H1 (cell line): ENCODE measurements at regions not wholly inside any gene's neighbourhood (a gene's known extent, or its start where the extent isn't known, plus 50 kb on each side); places are given as distances from the start of the nearest gene placed in this dataset.

Source experiments
- ATF2 ChIP-seq: IDR thresholded peaks from 2 replicates; pipeline ENCODE4 v1.6.1; 2012; ENCODE audit warnings: low read length, inconsistent platforms
- CBX5 ChIP-seq: fragments of 300-800, 300-1000 bp; sonication (generic); IDR thresholded peaks from 2 replicates; pipeline ENCODE4 v1.7.1; 2016; ENCODE audit warnings: antibody characterized with exemption, low read length, low read depth
- CHD2 ChIP-seq: IDR thresholded peaks from 2 replicates; pipeline ENCODE4 v1.6.1; 2012; ENCODE audit warnings: low read length, improper control_type of control experiment
- JUND ChIP-seq: IDR thresholded peaks from 2 replicates; pipeline ENCODE4 v1.6.1; 2011; ENCODE audit warnings: mild to moderate bottlenecking, improper control_type of control experiment, low read length
- MAX ChIP-seq: IDR thresholded peaks from 2 replicates; pipeline ENCODE4 v1.6.1; 2012; ENCODE audit warnings: inconsistent platforms
- POLR2A ChIP-seq, 2 experiments: IDR thresholded peaks; 1 replicate in 1 of 2; 2 replicates in 1 of 2; pipeline ENCODE4 v1.6.1; 2011; ENCODE audit warnings: low read depth in 2 of 2, low read length in 2 of 2, mild to moderate bottlenecking in 2 of 2; ENCODE audit errors: control extremely low read depth in 1 of 2
- TF ChIP-seq, protein P1 (sequence below), 3 experiments: IDR thresholded peaks; 1 replicate in 2 of 3; 2 replicates in 1 of 3; pipeline versions ENCODE4 v1.5.1 to v1.6.1; 2011; ENCODE audit warnings: low read length in 3 of 3, mild to moderate bottlenecking in 3 of 3, inconsistent platforms in 2 of 3, low read depth in 1 of 3, moderate library complexity in 1 of 3; ENCODE audit not compliant: insufficient read depth in 1 of 3; ENCODE audit errors: control extremely low read depth in 1 of 3

DNA sequence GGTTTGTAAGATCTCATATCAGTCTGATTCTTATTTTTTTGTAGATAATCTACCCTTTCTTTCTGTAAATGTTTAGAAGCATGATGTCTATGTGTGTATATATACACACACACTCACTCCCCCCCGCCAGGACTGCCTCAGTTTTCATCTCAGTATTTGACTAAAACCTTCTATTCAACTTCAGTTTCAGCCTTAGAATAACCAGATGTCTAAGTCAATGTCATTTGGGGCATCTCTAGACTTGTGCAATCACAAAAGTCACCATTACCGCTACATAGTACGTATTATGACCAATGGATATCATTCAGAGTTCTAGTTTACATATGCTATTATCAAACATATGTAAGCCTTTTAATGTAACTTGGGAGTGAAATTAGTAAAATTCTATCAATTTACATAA is 53.3 kb upstream of the BOLA1 start:
- TF ChIP-seq CHD2 = no peak
- TF ChIP-seq JUND = no peak
- no peak for TF ChIP-seq CBX5
- TF ChIP-seq MAX = no peak
- no peak; a peak in 1 of 3 replicates for TF ChIP-seq POLR2A (IDR thresholded peaks at IDR 0.05; ENCODE audit: control extremely low read depth in 1 of 2, low read depth in 2 of 2, low read length in 2 of 2)
- TF ChIP-seq, protein P1, sequence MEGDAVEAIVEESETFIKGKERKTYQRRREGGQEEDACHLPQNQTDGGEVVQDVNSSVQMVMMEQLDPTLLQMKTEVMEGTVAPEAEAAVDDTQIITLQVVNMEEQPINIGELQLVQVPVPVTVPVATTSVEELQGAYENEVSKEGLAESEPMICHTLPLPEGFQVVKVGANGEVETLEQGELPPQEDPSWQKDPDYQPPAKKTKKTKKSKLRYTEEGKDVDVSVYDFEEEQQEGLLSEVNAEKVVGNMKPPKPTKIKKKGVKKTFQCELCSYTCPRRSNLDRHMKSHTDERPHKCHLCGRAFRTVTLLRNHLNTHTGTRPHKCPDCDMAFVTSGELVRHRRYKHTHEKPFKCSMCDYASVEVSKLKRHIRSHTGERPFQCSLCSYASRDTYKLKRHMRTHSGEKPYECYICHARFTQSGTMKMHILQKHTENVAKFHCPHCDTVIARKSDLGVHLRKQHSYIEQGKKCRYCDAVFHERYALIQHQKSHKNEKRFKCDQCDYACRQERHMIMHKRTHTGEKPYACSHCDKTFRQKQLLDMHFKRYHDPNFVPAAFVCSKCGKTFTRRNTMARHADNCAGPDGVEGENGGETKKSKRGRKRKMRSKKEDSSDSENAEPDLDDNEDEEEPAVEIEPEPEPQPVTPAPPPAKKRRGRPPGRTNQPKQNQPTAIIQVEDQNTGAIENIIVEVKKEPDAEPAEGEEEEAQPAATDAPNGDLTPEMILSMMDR (IDR thresholded peaks at IDR 0.05; ENCODE audit: control extremely low read depth in 1 of 3, insufficient read depth in 1 of 3, low read depth in 1 of 3, low read length in 3 of 3) = no peak
- TF ChIP-seq ATF2 = no peak
